Neural crest cell (in vitro differentiated cells): ENCODE measurements at regions not wholly inside any gene's neighbourhood (a gene's known extent, or its start where the extent isn't known, plus 50 kb on each side); places are given as distances from the start of the nearest gene placed in this dataset.

ENCODE experiments used
- DNase-seq: peaks from one replicate; pipeline ENCODE4 v3.0.0; 2021; ENCODE audit warnings: low read depth, mixed read lengths, low spot score
- H3K27ac Mint-ChIP-seq: one replicate; pipeline ENCODE4 v1.8.0; 2021; ENCODE audit warnings: mild to moderate bottlenecking, mixed read lengths; ENCODE audit not compliant: unreplicated experiment
- H3K27me3 Mint-ChIP-seq: 2 replicates; pipeline ENCODE4 v1.8.0; 2021; ENCODE audit warnings: low read depth, mild to moderate bottlenecking, mixed read lengths
- H3K36me3 Mint-ChIP-seq: 2 replicates; pipeline ENCODE4 v1.8.0; 2021; ENCODE audit warnings: low read depth, mild to moderate bottlenecking, mixed read lengths
- H3K4me1 Mint-ChIP-seq: 2 replicates; pipeline ENCODE4 v1.8.0; 2021; ENCODE audit warnings: mixed read lengths
- H3K4me3 Mint-ChIP-seq: one replicate; pipeline ENCODE4 v1.8.0; 2021; ENCODE audit warnings: mild to moderate bottlenecking, mixed read lengths
- H3K9me3 Mint-ChIP-seq: 2 replicates; pipeline ENCODE4 v1.8.0; 2021; ENCODE audit warnings: mixed read lengths
- CTCF ChIP-seq: fragments of 200-600 bp; sonication (generic); conservative IDR thresholded peaks from 2 replicates; pipeline ENCODE4 v1.5.0; 2021; ENCODE audit warnings: antibody characterized with exemption, mild to moderate bottlenecking

- DNase-seq = no peak
- Mint-ChIP-seq H3K9me3 (peaks cover 3% of the 10 kb centered on the region), H3K27ac (peak overlapping the region; percentile 84), H3K36me3 (peaks cover 2% of the 10 kb centered on the region), H3K4me1 (peaks cover 47% of the 10 kb centered on the region), H3K4me3 (no peak overlapping the region), H3K27me3 (no peaks in the 10 kb centered on the region)
- no peak for TF ChIP-seq CTCF
These were observed 413.0 kb upstream of the TBL1XR1 start for GRCh38 chr3:177610262-177610661.

GRCh38 chr3:177610686-177611633 is 413.7 kb upstream of the TBL1XR1 start:
- TF ChIP-seq CTCF = no peak
- H3K27ac Mint-ChIP-seq = peak overlapping the region; percentile 90
- H3K27me3 Mint-ChIP-seq = no peaks in the 10 kb centered on the region
- no peaks in the 10 kb centered on the region for H3K36me3 Mint-ChIP-seq
- no peak overlapping the region for H3K4me3 Mint-ChIP-seq
- no peaks in the 10 kb centered on the region for H3K9me3 Mint-ChIP-seq
- no peak for DNase-seq
- peaks cover 47% of the 10 kb centered on the region for H3K4me1 Mint-ChIP-seq

GRCh38 chr3:177611752-177612334 is 414.6 kb upstream of the TBL1XR1 start:
- Mint-ChIP-seq H3K36me3 (no peaks in the 10 kb centered on the region), H3K4me1 (peaks cover 48% of the 10 kb centered on the region), H3K4me3 (no peak overlapping the region), H3K9me3 (no peaks in the 10 kb centered on the region), H3K27me3 (no peaks in the 10 kb centered on the region), H3K27ac (peak overlapping the region; percentile 39)
- no peak for DNase-seq
- TF ChIP-seq CTCF = no peak

- H3K27me3 Mint-ChIP-seq = no peaks in the 10 kb centered on the region
These were observed 416.6 kb upstream of the TBL1XR1 start for GRCh38 chr3:177613901-177614300.

GRCh38 chr3:177615015-177615414 is 417.7 kb upstream of the TBL1XR1 start:
- Mint-ChIP-seq H3K4me3 (no peak overlapping the region), H3K27me3 (no peaks in the 10 kb centered on the region), H3K36me3 (no peaks in the 10 kb centered on the region), H3K4me1 (peaks cover 37% of the 10 kb centered on the region), H3K27ac (no peak overlapping the region), H3K9me3 (no peaks in the 10 kb centered on the region)
- TF ChIP-seq CTCF = no peak
- DNase-seq = no peak

More at GRCh38 chr3:177613901-177614300, 416.6 kb upstream of the TBL1XR1 start:
- H3K36me3 Mint-ChIP-seq = no peaks in the 10 kb centered on the region
- H3K27ac Mint-ChIP-seq = no peak overlapping the region
- no peaks in the 10 kb centered on the region for H3K9me3 Mint-ChIP-seq
- H3K4me1 Mint-ChIP-seq = peaks cover 39% of the 10 kb centered on the region
- no peak overlapping the region for H3K4me3 Mint-ChIP-seq
- no peak for DNase-seq
- no peak for TF ChIP-seq CTCF
